Eye (tissue), 1 donor: ENCODE measurements at regions not wholly inside any gene's neighbourhood (a gene's known extent, or its start where the extent isn't known, plus 50 kb on each side); places are given as distances from the start of the nearest gene placed in this dataset.

Source experiments
- DNase-seq: peaks from one replicate; pipeline ENCODE4 v3.0.0-alpha.2; 2015

DNA sequence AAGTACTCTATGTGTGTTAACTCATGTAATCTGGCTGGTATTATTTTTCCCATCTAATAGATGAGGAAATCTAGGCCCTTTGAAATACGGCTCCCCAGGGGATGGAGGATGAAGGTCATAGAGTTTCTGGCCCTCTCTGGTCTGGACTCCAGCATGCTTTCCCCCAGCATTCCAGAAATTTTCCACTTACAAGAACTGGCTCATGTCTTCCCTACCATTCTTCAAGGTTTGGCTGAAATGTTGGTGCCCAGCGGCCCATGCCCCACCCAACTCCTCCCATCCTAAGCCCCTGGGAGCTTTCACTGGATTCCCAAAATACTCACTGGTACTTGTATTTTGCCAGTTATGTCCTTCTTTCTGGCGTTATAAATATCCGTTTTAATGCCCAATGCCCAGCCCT is 237.5 kb upstream of the NLRP1 start:
- DNase-seq, result no peak

DNA sequence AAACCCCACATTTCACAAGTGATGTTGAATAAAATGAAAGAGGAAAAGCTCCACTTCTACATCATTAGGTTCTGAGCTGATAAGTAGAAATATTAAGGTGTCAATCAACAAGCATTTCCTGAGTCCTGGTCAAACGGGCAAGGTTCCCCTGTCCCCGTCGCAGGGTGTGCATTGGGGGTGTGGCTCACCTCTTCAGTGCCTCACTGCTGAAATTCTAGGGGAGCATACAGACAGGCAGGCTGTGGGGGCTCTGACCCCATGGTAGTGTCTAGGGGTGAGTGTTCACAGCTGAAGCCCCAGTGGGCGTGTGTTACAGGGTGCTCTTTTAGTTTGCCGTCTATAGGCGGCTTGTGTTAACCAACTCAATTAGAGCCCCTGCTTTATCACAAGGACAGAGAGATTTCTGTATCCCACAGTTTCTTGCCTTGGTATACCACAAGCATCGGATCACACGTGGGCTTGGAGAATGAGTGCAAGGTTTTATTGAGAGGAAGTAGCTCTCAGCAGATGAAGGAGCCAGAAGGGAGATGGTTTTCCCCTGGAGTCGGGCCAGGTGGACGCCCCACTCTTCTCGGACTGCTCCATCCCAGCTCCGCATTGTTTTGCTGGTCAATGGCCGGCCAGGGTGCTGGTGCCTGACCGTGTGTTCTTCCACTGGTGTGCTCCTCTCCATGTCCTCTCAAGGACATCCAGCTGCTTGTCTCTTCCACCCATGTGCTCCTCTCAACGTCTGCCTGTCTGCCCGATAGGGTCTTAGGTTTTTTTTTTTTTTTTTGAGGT is 238.2 kb upstream of the NLRP1 start:
- DNase-seq, result no peak

DNA sequence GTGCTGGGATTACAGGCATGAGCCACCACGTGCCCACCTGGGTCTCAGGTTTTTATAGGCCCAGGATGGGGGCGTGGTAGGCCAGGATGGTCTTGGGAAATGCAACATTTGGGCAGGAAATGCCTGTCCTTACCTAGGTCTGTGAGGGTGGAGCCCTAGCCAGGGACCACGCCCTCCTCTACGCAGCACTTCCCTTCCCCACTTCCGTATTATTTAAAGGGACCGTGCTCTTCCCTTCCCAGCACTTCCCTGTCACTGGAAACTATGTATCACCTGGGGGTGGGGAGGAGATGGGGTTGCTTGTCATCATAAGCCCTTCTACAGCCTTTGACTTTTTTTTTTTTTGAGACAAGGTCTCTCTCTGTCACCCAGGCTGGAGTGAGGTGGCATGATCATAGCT is 238.9 kb upstream of the NLRP1 start:
- DNase-seq, result no peak

DNA sequence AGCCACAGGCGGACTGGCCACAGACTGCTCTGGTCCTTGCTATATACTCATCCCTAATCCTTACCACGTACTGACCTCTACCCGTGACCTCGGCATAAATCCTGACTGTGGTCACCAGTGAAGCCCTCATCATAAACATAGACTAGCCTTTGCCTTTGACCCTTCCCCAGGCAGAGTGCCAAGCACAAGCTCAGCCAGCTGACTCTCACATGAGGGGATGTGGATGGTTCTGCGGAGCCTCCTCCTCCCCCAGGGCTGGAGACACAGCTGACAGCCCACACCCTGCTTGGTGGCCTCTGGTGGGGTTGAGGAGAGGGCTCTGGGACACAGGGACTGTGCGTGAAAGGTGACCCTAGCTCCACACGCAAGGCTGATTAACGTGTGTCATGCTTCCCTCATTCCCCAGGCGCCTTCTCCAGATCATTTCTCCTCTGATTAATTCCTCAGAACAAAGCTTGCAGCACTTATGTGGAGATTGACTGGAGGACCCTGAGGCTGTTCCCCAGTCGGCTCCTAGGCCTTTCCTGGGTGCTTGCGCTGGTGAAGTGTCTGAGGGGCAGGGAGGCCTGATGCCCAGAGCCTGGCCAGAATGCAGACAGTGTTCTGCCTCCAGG is 241.5 kb upstream of the NLRP1 start:
- DNase-seq, result peak; percentile 49

GRCh38 chr17:5826384-5826783 is 242.1 kb upstream of the NLRP1 start:
- DNase-seq, result no peak

DNA sequence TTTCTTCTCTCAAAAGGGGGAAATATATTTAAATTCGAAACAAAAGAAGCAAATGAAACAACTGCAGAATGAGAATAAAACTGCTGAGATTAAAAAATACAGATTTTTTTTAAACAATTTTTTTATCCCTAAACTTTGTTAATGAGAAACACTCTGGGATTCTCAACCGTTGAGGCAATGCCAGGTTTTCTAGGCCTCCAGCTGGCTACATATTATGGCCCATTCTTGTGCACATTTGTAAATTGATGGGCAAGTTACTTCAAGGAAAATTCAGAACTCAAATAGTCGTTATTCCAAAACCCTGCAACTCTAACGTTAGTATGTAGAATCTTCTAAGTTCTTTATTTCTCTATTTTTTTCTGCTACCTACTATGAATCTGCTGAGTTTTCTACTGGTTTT is 239.3 kb upstream of the WSCD1 start:
- no peak for DNase-seq

DNA sequence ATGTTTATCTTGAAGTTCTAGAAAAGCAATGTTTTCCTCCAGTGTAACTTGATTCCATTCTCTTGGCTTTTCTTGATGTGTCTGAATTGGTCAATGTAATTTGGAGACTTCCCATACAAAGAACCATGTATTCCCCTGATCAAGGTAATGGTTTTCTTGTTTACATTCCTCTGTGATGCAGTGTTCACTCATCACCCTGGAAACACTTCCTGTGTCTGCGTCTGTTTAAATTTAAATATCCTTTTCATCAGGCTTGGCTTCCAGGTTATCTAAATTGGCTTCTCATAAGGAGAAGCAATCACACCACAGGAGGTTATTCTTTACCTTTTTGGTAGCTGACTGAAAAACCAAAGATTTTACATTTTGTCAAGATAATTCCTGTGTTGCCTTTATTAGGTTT is 237.3 kb upstream of the WSCD1 start:
- DNase-seq, result no peak

- no peak for DNase-seq
Observed at GRCh38 chr17:5837055-5837491, 233.1 kb upstream of the WSCD1 start.

DNA sequence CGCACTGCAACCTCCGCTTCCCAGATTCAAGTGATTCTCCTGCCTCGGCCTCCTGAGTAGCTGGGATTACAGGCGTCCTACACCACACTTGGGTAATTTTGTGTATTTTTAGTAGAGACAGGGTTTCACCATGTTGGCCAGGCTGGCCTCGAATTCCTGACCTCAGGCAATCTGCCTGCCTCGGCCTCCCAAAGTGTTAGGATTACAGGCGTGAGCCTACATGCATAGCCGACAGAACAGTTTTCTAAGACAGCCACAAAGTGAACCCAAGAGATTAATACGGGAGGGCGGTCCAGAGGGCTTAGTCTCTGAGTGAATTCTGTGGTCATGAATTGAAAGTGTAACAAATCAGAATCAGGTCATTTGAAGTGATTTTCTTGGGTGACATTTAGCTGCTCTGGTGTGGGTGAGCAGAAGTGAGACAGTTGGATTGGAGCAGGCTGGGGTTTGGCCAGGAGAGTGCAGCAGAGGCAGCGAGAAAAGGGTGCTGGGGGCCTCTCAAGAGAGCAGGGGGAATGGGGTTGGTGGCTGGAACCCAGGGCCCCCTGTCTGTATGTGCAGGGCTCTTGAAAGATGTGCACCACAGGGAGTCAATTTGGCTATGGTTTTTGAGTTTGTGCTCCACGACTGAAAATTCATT is 231.4 kb upstream of the WSCD1 start:
- no peak for DNase-seq

DNA sequence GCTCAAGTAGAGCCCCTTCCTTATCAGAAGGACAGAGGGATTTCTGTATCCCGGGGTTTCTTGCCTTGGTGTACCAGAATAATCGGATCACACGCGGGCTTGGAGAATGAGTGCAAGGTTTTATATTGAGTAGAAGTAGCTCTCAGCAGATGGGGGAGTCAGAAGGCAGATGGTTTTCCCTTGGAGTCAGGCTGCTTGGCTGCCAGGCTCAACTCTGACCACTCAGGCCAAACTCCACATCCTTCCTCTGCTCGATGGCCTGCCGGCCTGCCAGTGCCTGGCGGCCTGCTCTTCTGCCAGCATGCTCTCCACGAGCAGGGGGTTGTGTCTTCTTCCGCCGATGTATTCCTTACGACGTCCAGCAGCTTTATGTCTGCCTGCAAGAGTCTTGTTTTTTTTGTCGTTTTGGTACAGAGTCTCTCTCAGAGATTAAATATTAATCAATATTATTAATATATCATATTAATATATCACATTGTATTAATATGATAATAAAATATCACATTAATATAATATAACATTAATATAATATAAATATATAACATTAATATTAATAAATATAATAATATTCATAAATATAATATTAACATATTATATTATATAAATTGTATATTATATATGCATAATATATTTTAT is 229.2 kb upstream of the WSCD1 start:
- DNase-seq, result no peak

GRCh38 chr17:5841862-5842261 is 228.3 kb upstream of the WSCD1 start:
- DNase-seq, result no peak

DNA sequence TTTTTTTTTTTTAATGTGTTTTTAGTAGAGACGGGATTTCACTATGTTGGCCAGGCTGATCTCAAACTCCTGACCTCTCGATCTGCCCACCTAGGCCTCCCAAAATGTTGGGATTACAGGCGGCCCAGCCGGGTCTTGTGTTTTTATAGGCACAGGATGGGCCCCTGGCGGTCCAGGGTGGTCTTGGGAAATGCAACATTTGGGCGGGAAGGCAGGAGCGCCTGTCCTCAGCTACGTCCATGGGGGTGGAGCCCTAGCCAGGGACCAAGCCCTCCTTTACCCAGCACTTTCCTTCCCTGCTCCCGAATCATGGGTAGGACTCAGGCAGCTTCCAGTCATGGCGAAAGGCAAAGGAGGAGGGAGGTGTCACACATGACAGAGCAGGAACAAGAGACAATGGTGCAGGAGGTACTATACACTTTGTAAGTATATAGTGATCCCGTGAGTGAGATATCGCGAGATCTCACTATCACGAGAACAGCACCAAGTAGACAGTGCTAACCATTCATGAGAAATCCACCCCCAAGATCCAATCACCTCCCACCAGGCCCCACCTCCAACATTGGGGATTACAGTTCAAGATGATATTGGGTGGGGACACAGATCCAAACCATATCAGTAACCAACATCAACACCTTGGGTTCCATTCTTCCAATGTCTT is 226.7 kb upstream of the WSCD1 start:
- no peak for DNase-seq

- DNase-seq, result no peak
Observed at GRCh38 chr17:5846001-5846400, 224.2 kb upstream of the WSCD1 start.

DNA sequence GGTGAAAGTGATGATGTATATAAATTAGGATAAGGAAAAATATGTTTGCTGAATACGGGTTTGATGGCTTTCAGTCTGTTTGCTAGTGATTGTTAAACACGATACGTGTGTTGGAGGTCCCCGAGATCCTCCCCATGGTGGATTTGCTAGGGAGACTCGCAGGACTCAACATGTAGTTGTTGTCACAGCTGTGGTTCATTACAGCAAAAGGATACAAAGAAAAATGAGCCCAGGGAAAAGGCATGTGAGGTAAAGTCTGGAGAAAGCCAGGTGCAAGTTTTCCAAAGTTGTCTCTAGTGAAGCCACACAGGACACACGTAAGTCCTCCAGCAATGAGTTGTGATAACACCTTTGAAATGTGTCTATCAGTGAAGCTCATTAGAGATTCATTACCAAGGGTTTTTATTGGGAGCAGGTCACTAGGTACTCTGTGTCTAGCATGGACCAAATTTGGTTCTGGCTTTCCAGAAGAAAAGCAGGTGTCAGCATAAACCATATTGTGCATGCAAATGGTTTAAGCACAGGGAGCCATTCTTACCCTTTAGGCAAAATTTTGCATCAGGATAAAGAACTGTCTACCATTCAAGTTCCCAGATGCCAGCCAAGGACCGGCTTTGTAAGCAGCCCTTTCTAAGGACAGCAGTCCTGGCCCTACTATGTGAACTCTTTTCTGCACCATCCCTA is 215.2 kb upstream of the WSCD1 start:
- no peak for DNase-seq

DNA sequence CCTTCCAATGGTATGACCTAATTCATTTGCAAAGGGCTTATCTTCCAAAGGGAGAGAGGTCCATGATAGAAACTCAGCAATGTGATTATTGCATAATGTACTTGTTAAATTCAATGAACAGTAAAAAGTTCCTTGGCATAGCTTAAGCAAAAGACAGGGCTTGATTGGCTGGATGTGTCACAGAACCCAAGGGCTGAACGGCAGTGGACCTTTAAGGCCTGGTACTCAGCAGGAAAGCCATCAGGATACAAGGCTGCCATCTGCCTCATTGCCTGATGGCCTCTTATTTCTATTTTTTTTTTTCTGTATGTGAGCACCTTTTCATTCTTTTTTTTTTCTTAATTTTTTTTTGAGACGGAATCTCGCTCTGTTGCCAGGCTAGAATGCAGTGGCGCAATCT is 208.9 kb upstream of the WSCD1 start:
- no peak for DNase-seq

DNA sequence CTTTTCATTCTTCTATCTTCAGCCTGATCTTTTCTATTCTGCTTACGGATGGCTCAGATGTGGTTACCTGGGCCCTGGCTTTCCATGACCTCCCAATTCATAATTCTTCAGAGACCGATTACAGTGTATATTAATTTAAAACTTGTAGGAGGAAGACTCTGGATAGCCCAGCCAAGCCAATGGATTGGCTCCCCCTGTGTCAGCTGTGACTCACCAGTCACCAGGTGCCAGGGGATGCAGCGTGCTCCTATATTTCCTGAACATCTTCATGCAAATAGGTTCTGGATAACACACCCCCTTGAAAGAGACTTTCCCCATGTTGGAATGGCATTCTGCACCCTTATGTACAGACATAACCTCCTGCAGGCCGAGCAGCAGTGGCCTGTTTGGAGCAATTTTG is 208.3 kb upstream of the WSCD1 start:
- no peak for DNase-seq

DNA sequence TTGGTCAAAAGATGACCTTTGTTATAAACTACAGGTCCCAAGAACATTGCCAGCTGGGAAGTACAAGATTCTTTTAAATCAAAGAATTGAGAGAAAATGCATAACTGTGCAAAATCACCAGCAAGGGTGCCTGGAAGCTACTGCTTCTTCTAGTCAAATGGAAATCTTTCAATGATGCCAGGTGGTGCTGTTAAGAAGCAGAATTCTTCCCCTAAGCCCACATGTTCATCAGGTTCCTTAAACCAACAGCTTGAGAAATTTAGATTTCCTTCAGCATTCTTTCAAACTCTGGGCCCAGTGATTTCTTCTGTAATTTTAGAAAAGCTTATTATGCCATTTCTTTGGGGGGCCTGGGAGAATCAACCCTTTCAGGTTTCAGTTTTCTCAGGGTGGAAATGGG is 207.8 kb upstream of the WSCD1 start:
- DNase-seq, result no peak

- DNase-seq, result no peak
Observed at GRCh38 chr17:5864741-5865657, 205.2 kb upstream of the WSCD1 start.

- peak; percentile 56 for DNase-seq
Observed at GRCh38 chr17:5866978-5867377, 203.2 kb upstream of the WSCD1 start.

GRCh38 chr17:5869041-5869745 is 201.0 kb upstream of the WSCD1 start:
- DNase-seq, result peak; percentile 52
